ENCODE measurements at regions not wholly inside any gene's neighbourhood (a gene's known extent, or its start where the extent isn't known, plus 50 kb on each side); places are given as distances from the start of the nearest gene placed in this dataset.

DNA sequence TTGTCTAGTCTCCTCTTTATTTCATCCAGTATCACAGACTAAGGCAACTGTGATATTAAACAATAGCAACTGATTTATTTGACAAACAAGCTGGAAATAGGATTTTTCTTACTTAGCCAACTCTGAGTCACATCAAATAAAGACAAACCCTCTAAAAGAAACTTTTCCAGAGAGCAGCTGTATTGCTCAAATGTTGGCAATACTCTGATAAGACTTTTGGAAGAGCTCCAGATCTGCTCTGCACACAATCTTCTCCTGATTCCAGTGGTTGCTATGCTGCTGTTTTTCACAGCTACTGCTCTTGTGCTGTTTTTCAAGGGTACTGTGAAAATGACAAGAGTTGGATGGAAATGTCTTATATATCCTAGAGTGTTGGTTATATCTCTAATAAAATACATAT lies 1479.2 kb downstream of the SLITRK5 start:
- ChIA-PET RAD21 (ENCODE audit: low non-redundant PET in 1 of 2, low total read pairs in 2 of 2, uncharacterized antibody in 2 of 2, unreplicated experiment in 2 of 2) (no interaction called here), CTCF (no interaction called here)

GRCh38 chr13:89153941-89154340 lies 1482.8 kb downstream of the SLITRK5 start:
- no peaks in the 10 kb centered on the region for H3K4me1 ChIP-seq (ENCODE audit: control insufficient read depth in 1 of 2, insufficient read depth in 2 of 2, low read length in 2 of 2)
- no peaks in the 10 kb centered on the region for H3K79me2 ChIP-seq (ENCODE audit: insufficient read depth, low read length)
- no peaks in the 10 kb centered on the region for H3K27me3 ChIP-seq (ENCODE audit: insufficient read depth, low read length)
- DNase-seq (ENCODE audit: low read depth, low spot score) (no peak), ATAC-seq (no peak)
- H3K36me3 ChIP-seq (ENCODE audit: control insufficient read depth in 1 of 2, insufficient read depth in 2 of 2, low read length in 2 of 2), result no peaks in the 10 kb centered on the region
- ChIA-PET POLR2A (no interaction called here), RAD21 (ENCODE audit: low non-redundant PET in 1 of 2, low total read pairs in 2 of 2, uncharacterized antibody in 2 of 2, unreplicated experiment in 2 of 2) (no interaction called here), CTCF (no interaction called here)
- no peak overlapping the region for H3K9ac ChIP-seq (ENCODE audit: low read length)
- H3K27ac ChIP-seq (ENCODE audit: low read depth, low read length), result no peak overlapping the region
- intact Hi-C loops (cut with micrococcal nuclease), result no loop called here
- H3K4me2 ChIP-seq (ENCODE audit: low read length), result no peak overlapping the region
- no TSS peak for BruUV-seq (replicated peaks)
- TF ChIP-seq ATF3 (IDR thresholded peaks at IDR 0.05) (no peak), RAD21 (IDR thresholded peaks at IDR 0.05; ENCODE audit: low read depth) (no peak), EZH2phosphoT487 (IDR thresholded peaks at IDR 0.05; ENCODE audit: borderline replicate concordance) (no peak), REST (IDR thresholded peaks at IDR 0.05; ENCODE audit: low read depth) (no peak), SRF (IDR thresholded peaks at IDR 0.05; ENCODE audit: low read depth) (no peak)
- H2AFZ ChIP-seq (ENCODE audit: low read depth, low read length, poor library complexity, severe bottlenecking), result no peak overlapping the region
- H3K9me2 ChIP-seq (ENCODE audit: insufficient read depth), result no peaks in the 10 kb centered on the region
- no peaks in the 10 kb centered on the region for H4K20me1 ChIP-seq (ENCODE audit: insufficient read depth)
- H3K4me3 ChIP-seq (replicated peaks in 1 of 2; ENCODE audit: low read depth in 1 of 2, low read length in 2 of 2), result no peak overlapping the region
- H3K9me3 ChIP-seq (ENCODE audit: control insufficient read depth in 1 of 2, insufficient read depth in 1 of 2, low read depth in 1 of 2, low read length in 2 of 2), result no peaks in the 10 kb centered on the region; a peak in 2 of 4 replicates

More for the DNA sequence above, 1479.2 kb downstream of the SLITRK5 start:
- ATAC-seq (no peak), DNase-seq (ENCODE audit: low read depth, low spot score) (no peak)
- Histone ChIP-seq H3K27ac (ENCODE audit: low read depth, low read length) (no peak overlapping the region), H3K9ac (ENCODE audit: low read length) (no peak overlapping the region), H4K20me1 (ENCODE audit: insufficient read depth) (no peaks in the 10 kb centered on the region), H2AFZ (ENCODE audit: low read depth, low read length, poor library complexity, severe bottlenecking) (no peak overlapping the region), H3K36me3 (ENCODE audit: control insufficient read depth in 1 of 2, insufficient read depth in 2 of 2, low read length in 2 of 2) (no peaks in the 10 kb centered on the region), H3K27me3 (ENCODE audit: insufficient read depth, low read length) (no peaks in the 10 kb centered on the region), H3K4me2 (ENCODE audit: low read length) (no peak overlapping the region), H3K4me1 (ENCODE audit: control insufficient read depth in 1 of 2, insufficient read depth in 2 of 2, low read length in 2 of 2) (no peaks in the 10 kb centered on the region), H3K79me2 (ENCODE audit: insufficient read depth, low read length) (no peaks in the 10 kb centered on the region), H3K9me2 (ENCODE audit: insufficient read depth) (no peaks in the 10 kb centered on the region), H3K9me3 (ENCODE audit: control insufficient read depth in 1 of 2, insufficient read depth in 1 of 2, low read depth in 1 of 2, low read length in 2 of 2) (no peaks in the 10 kb centered on the region; a peak in 2 of 4 replicates), H3K4me3 (replicated peaks in 1 of 2; ENCODE audit: low read depth in 1 of 2, low read length in 2 of 2) (no peak overlapping the region)
- TF ChIP-seq SRF (IDR thresholded peaks at IDR 0.05; ENCODE audit: low read depth) (no peak), EZH2phosphoT487 (IDR thresholded peaks at IDR 0.05; ENCODE audit: borderline replicate concordance) (no peak), ZFX (IDR thresholded peaks at IDR 0.05) (no peak)
- intact Hi-C loops (cut with micrococcal nuclease), result no loop called here
- BruUV-seq (replicated peaks), result no TSS peak
- POLR2A ChIA-PET, result no interaction called here

Measured in HCT116 (cell line).